Peyer's patch (tissue), 4 donors: ENCODE measurements at regions not wholly inside any gene's neighbourhood (a gene's known extent, or its start where the extent isn't known, plus 50 kb on each side); places are given as distances from the start of the nearest gene placed in this dataset.

Source experiments
- DNase-seq, 3 donors: peaks; one replicate each; pipeline ENCODE4 v3.0.0-alpha.2; 2017 to 2019
- H3K27ac ChIP-seq, 4 donors: fragments of 200-600 bp; sonication (generic); one replicate each; pipeline ENCODE4 v1.5.1; 2016 to 2019
- H3K27me3 ChIP-seq, 2 donors: fragments of 200-600 bp; sonication (generic); one replicate each; pipeline ENCODE4 v1.5.1; 2019
- H3K36me3 ChIP-seq, 3 donors: fragments of 200-600 bp; sonication (generic); one replicate each; pipeline ENCODE4 v1.5.1; 2016 to 2019
- H3K4me1 ChIP-seq, 4 donors: fragments of 200-600 bp; sonication (generic); one replicate each; pipeline ENCODE4 v1.5.1; 2016 to 2019
- H3K4me3 ChIP-seq, 4 donors: fragments of 200-600 bp; sonication (generic); 1 replicate in 3 of 4; 2 replicates in 1 of 4; pipeline ENCODE4 v1.5.1; 2016 to 2019; ENCODE audit warnings: mild to moderate bottlenecking in 1 of 4
- H3K9me3 ChIP-seq, 4 donors: fragments of 200-600 bp; sonication (generic); one replicate each; pipeline ENCODE4 v1.5.1; 2016 to 2019; ENCODE audit warnings: mild to moderate bottlenecking in 1 of 4
- CTCF ChIP-seq, 6 experiments: fragments of 450-650 bp in 4 of 6; fragments of 200-600 bp in 2 of 6; sonication (generic) in 1 of 6; IDR thresholded peaks; one replicate each; pipeline ENCODE4 v1.5.1; 2017 to 2019; ENCODE audit warnings: antibody characterized with exemption in 6 of 6, mild to moderate bottlenecking in 3 of 6, moderate library complexity in 1 of 6
- POLR2A ChIP-seq, 2 donors: fragments of 450-650 bp; IDR thresholded peaks; one replicate each; pipeline ENCODE4 v1.5.1; 2017; ENCODE audit warnings: antibody characterized with exemption in 2 of 2, mild to moderate bottlenecking in 2 of 2, moderate library complexity in 2 of 2

GRCh38 chr21:34276711-34277425 is 86.9 kb upstream of the KCNE2 start:
- Histone ChIP-seq H3K4me3 (no peak overlapping the region), H3K9me3 (no peaks in the 10 kb centered on the region), H3K27me3 (no peaks in the 10 kb centered on the region), H3K36me3 (no peaks in the 10 kb centered on the region), H3K27ac (no peak overlapping the region), H3K4me1 (no peaks in the 10 kb centered on the region)
- TF ChIP-seq POLR2A (IDR thresholded peaks at IDR 0.05), result no peak
- no peak for TF ChIP-seq CTCF (IDR thresholded peaks at IDR 0.05)
- DNase-seq, result no peak

GRCh38 chr21:34278451-34278850 is 85.4 kb upstream of the KCNE2 start:
- no peaks in the 10 kb centered on the region for H3K36me3 ChIP-seq
- no peak for TF ChIP-seq CTCF (IDR thresholded peaks at IDR 0.05)
- no peak for TF ChIP-seq POLR2A (IDR thresholded peaks at IDR 0.05)
- H3K27me3 ChIP-seq, result no peaks in the 10 kb centered on the region
- H3K9me3 ChIP-seq, result no peaks in the 10 kb centered on the region
- no peaks in the 10 kb centered on the region for H3K4me1 ChIP-seq
- H3K27ac ChIP-seq, result no peak overlapping the region
- no peak for DNase-seq
- no peak overlapping the region for H3K4me3 ChIP-seq

- Histone ChIP-seq H3K9me3 (no peaks in the 10 kb centered on the region), H3K4me3 (no peak overlapping the region), H3K27ac (no peak overlapping the region), H3K27me3 (no peaks in the 10 kb centered on the region), H3K4me1 (no peaks in the 10 kb centered on the region), H3K36me3 (no peaks in the 10 kb centered on the region)
- DNase-seq, result no peak
- TF ChIP-seq CTCF (IDR thresholded peaks at IDR 0.05) (no peak), POLR2A (IDR thresholded peaks at IDR 0.05) (no peak)
These were observed 84.5 kb upstream of the KCNE2 start for GRCh38 chr21:34279285-34279684.

GRCh38 chr21:34279883-34280282 is 83.9 kb upstream of the KCNE2 start:
- Histone ChIP-seq H3K9me3 (no peaks in the 10 kb centered on the region), H3K4me1 (no peaks in the 10 kb centered on the region), H3K27ac (no peak overlapping the region), H3K27me3 (no peaks in the 10 kb centered on the region), H3K4me3 (no peak overlapping the region), H3K36me3 (no peaks in the 10 kb centered on the region)
- no peak for TF ChIP-seq CTCF (IDR thresholded peaks at IDR 0.05)
- no peak for DNase-seq

GRCh38 chr21:34280389-34280795 is 83.4 kb upstream of the KCNE2 start:
- no peak for DNase-seq
- Histone ChIP-seq H3K27ac (no peak overlapping the region), H3K4me3 (no peak overlapping the region), H3K36me3 (no peaks in the 10 kb centered on the region), H3K27me3 (no peaks in the 10 kb centered on the region), H3K9me3 (no peaks in the 10 kb centered on the region), H3K4me1 (no peaks in the 10 kb centered on the region)
- no peak for TF ChIP-seq CTCF (IDR thresholded peaks at IDR 0.05)
- no peak for TF ChIP-seq POLR2A (IDR thresholded peaks at IDR 0.05)

GRCh38 chr21:34280959-34281358 is 82.8 kb upstream of the KCNE2 start:
- Histone ChIP-seq H3K4me3 (no peak overlapping the region), H3K27me3 (no peaks in the 10 kb centered on the region), H3K4me1 (no peaks in the 10 kb centered on the region), H3K9me3 (no peaks in the 10 kb centered on the region), H3K27ac (no peak overlapping the region), H3K36me3 (no peaks in the 10 kb centered on the region)
- DNase-seq, result no peak
- no peak for TF ChIP-seq POLR2A (IDR thresholded peaks at IDR 0.05)
